ENCODE measurements at regions not wholly inside any gene's neighbourhood (a gene's known extent, or its start where the extent isn't known, plus 50 kb on each side); places are given as distances from the start of the nearest gene placed in this dataset.

- no peak overlapping the region for H3K4me3 ChIP-seq (ENCODE audit: insufficient read depth, low read depth, low read length)
- dilution Hi-C loops (cut with HindIII; ENCODE audit: low sequenced_read_pairs, unreplicated experiment), result loop anchor here (25.0 kb wide), 1 partner anchor 200 kb away; no protein-coding TSS in a partner anchor
- no peak overlapping the region for H2BK120ac ChIP-seq (ENCODE audit: low read depth, low read length)
- H3K36me3 ChIP-seq (ENCODE audit: control insufficient read depth, insufficient read depth, low read length), result no peaks in the 10 kb centered on the region
- POLR2A ChIA-PET (ENCODE audit: unreplicated experiment), result no interaction called here
- peak; percentile 80 for ATAC-seq (ENCODE audit: low read depth)
- no peak overlapping the region for H4K91ac ChIP-seq (ENCODE audit: insufficient read depth, low read depth, low read length)
- no peaks in the 10 kb centered on the region for H3K9me3 ChIP-seq (ENCODE audit: control insufficient read depth, insufficient read depth, low read length)
- H3K18ac ChIP-seq (ENCODE audit: low read depth, low read length), result no peak overlapping the region; the same call in 1 of the 2 replicates
- H3K27ac ChIP-seq (ENCODE audit: insufficient read depth, low read length), result no peak overlapping the region
- H3K14ac ChIP-seq (replicated peaks; ENCODE audit: low read depth, low read length), result no peak overlapping the region
- no peaks in the 10 kb centered on the region for H3K79me1 ChIP-seq (ENCODE audit: low read depth in 1 of 2, low read length in 2 of 2)
- CTCF ChIA-PET, result no interaction called here
- no peak overlapping the region for H2BK20ac ChIP-seq (ENCODE audit: low read depth, low read length)
- H3K27me3 ChIP-seq (ENCODE audit: control insufficient read depth, insufficient read depth, low read length), result no peaks in the 10 kb centered on the region
- H3K4ac ChIP-seq (ENCODE audit: low read depth, low read length), result no peak overlapping the region
- no peak overlapping the region for H2AFZ ChIP-seq (replicated peaks; ENCODE audit: low read length, poor library complexity)
- in situ Hi-C loops (cut with MboI; ENCODE audit: low sequenced_read_pairs), result no loop called here
- TF ChIP-seq MXI1 (IDR thresholded peaks at IDR 0.05; ENCODE audit: borderline replicate concordance, low read depth, low read length), result no peak
- TF ChIP-seq NFE2L2 (IDR thresholded peaks at IDR 0.05; ENCODE audit: low read depth, low read length), result no peak
- TF ChIP-seq RCOR1 (IDR thresholded peaks at IDR 0.05; ENCODE audit: insufficient replicate concordance, low read length), result no peak
- no peak for TF ChIP-seq POLR2A (IDR thresholded peaks at IDR 0.05; ENCODE audit: low read depth, low read length)
- TF ChIP-seq BHLHE40 (IDR thresholded peaks at IDR 0.05; ENCODE audit: low read depth, low read length), result no peak
- TF ChIP-seq MAFK (IDR thresholded peaks at IDR 0.05; ENCODE audit: low read depth, low read length), result no peak
- no peak for TF ChIP-seq RAD21 (IDR thresholded peaks at IDR 0.05; ENCODE audit: low read length)
- H4K20me1 ChIP-seq (ENCODE audit: insufficient read depth, low read length), result no peaks in the 10 kb centered on the region
- no CpG with 5 or more reads among the region's 1 CpG for WGBS, 2 experiments (ENCODE audit: extremely low coverage in 2 of 2, insufficient read length in 1 of 2)
- no peak overlapping the region for H2AK9ac ChIP-seq (replicated peaks; ENCODE audit: low read depth, low read length, poor library complexity)
- peak overlapping the region; percentile 5 for H2BK5ac ChIP-seq (ENCODE audit: low read depth, low read length, poor library complexity, severe bottlenecking)
- H2BK15ac ChIP-seq (ENCODE audit: low read depth, low read length), result no peak overlapping the region
- no TSS peak for BruUV-seq (replicated peaks)
- peak; percentile 24 for DNase-seq
- H3K4me1 ChIP-seq (ENCODE audit: control insufficient read depth, insufficient read depth, low read length), result no peaks in the 10 kb centered on the region
- no peak overlapping the region for H3K4me2 ChIP-seq (ENCODE audit: low read depth, low read length)
- no peak overlapping the region for H3K23ac ChIP-seq (ENCODE audit: low read depth, low read length)
- no peak overlapping the region for H2AK5ac ChIP-seq (ENCODE audit: low read depth, low read length)
- no peak overlapping the region for H4K8ac ChIP-seq (ENCODE audit: low read depth in 2 of 2, low read length in 2 of 2)
- H3K56ac ChIP-seq (ENCODE audit: extremely low read depth, insufficient read depth, low read length), result no peak overlapping the region
- no peak overlapping the region for H3K9ac ChIP-seq (ENCODE audit: low read depth, low read length)
- H4K5ac ChIP-seq (ENCODE audit: low read depth, low read length), result no peak overlapping the region
- no peaks in the 10 kb centered on the region for H3K9me1 ChIP-seq (ENCODE audit: insufficient read depth, low read length)
- intact Hi-C loops (cut with micrococcal nuclease), result no loop called here
Observed at GRCh38 chr7:121562259-121562658, 166.2 kb upstream of the FAM3C start.

Data from IMR-90 (cell line).